ENCODE measurements at regions not wholly inside any gene's neighbourhood (a gene's known extent, or its start where the extent isn't known, plus 50 kb on each side); places are given as distances from the start of the nearest gene placed in this dataset.

DNA sequence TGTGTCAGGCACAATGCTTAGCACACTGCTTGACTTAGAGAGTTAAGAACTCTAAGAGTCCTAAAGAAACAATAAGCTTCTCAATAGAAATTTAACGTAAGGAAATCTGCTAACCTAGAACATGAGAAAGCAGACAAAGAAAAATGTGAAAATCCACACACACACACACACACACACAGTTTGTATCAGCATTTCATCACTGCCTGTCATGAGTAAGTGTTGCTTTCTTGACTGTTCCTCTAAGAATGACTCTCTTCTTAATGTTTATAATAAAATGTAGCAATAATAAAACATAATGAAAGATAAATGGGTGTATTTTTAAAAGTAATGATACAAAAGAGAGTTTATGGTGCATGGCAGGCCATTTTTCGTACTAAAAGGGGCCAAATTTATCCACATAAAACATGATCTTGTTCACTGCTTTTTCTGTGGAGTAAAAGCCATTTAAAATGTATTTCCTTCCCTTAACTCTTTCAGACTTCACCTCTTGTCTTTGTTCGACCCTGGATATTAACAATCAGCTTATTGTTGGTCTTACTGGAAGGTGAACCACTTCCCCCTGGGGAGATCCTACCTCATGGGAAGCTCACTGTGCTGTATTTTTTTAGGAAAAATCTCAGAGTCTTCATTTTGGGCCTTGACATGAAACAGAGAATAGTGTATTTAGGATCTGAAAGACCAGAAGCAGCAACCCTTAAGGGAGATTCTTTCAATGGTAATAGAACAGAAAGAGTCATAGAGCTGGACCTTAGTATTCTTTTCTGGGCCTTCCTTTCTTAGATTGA lies 107.3 kb upstream of the ANKRD55 start:
- DNase-seq: no peak

- no peak for DNase-seq
Observed at GRCh38 chr5:56339732-56340131, 106.6 kb upstream of the ANKRD55 start.

DNA sequence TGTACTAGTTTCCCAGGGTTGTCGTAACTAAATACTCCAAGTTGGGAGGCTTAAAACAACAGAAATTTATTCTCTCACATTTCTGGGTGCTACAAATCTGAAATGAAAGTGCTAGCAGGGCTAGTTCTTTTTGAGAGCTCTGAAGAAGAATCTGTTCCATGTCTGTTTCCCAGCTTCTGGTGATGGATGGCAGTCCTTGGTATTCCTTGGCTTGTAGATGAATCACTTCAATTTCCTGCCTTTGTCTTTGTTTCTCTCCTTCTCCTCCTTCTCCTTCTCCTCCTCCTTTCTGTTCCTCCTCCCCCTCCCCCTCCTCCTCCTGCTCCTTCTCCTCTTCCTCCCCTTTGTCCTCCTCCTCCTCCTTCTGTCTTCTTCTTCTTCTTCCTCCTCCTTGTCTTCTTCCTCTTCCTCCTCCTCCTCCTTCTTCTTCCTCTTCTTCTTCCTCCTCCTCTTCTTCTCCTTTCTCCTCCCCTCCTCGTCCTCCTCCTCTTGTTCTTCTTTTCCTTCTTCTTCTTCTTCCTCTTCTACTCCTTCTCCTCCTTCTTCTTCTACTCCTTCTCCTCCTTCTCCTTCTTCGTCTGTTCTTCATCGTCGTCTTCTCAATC lies 104.7 kb upstream of the ANKRD55 start:
- no peak for DNase-seq

GRCh38 chr5:56335212-56335611 lies 102.1 kb upstream of the ANKRD55 start:
- no peak for DNase-seq

- no peak for DNase-seq
Observed at GRCh38 chr5:56330806-56331205, 97.7 kb upstream of the ANKRD55 start.

GRCh38 chr5:56330167-56330566 lies 97.0 kb upstream of the ANKRD55 start:
- DNase-seq: no peak

GRCh38 chr5:56329652-56330051 lies 96.5 kb upstream of the ANKRD55 start:
- DNase-seq: no peak

DNA sequence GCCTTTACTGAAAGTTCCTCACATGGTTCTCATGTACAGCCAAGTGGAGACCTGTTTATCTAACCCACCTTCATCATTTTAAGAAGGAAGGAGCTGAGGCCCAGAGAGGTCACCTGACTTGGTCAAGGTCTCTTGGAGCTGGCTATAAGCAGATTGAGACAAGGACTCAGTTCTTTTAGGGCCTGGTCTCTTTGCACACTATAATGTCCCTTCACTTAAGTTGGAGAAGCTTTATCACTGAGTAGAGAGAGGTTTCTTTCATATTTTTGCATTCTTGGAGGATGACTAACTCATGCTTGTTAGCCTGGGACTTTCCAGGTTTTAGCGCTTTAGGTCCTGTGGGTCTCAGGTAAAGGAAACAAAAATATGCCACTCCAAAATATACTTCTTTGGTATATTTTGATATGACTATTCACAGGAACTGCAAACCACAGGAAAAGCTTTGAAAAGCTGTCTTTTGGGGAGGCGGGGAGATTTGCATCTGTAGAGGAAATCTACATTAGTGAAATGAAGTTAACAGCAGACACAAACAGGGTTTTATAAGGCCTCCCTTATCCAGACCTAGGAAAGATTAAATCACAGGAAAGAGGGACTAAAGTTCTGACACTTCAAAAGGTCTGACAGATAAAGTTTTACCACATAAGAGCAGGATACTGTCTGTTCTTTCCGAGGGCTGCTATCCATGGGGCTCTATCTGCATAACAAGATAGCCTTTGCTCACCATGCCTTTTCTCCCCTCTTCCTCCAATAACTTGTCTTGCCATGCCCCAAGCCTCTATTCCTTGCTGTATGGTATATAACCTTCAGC lies 95.8 kb upstream of the ANKRD55 start:
- no peak for DNase-seq

DNA sequence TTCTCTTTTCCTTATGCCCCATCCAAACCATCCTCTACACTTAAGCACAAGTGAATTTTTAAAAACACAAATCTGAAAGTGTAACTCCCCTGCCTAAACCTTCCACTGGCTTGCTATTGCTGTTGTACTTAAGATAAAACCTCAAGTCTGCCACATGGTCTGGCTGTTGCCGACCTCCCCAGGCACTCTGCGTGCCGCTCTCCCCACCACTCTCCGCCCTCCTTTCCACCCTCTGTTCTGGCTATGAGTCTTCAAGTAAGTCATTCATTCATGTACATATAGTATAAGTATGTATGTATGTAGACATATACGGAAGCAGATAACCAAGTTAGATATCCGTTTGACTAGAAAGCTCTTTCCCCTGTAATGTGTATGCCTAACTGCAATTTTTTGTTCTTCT lies 94.7 kb upstream of the ANKRD55 start:
- DNase-seq: no peak

- DNase-seq: no peak
Observed at GRCh38 chr5:56326770-56327169, 93.6 kb upstream of the ANKRD55 start.

GRCh38 chr5:56326116-56326515 lies 93.0 kb upstream of the ANKRD55 start:
- no peak for DNase-seq

GRCh38 chr5:56325039-56325438 lies 91.9 kb upstream of the ANKRD55 start:
- no peak for DNase-seq

DNA sequence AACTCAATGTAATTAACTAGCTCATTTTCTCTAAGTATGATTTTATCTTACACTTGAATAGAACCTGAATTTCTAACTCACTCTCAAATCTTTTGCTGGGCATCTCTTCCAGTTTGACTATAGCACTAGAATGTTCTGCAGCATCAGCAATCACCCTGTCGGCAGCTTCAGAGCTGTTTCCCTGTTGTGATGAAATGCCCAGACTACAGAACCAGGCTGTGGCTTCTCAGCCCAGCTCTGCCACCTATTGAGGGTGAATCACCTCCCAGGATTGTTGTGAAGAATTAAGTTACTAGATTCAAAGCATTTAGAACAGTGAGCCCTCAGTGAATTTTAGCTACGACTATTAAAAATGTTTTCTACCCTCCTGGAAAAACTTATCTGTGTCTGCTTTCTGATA lies 90.4 kb upstream of the ANKRD55 start:
- DNase-seq: no peak

- DNase-seq: no peak
Observed at GRCh38 chr5:56322592-56322991, 89.5 kb upstream of the ANKRD55 start.

DNA sequence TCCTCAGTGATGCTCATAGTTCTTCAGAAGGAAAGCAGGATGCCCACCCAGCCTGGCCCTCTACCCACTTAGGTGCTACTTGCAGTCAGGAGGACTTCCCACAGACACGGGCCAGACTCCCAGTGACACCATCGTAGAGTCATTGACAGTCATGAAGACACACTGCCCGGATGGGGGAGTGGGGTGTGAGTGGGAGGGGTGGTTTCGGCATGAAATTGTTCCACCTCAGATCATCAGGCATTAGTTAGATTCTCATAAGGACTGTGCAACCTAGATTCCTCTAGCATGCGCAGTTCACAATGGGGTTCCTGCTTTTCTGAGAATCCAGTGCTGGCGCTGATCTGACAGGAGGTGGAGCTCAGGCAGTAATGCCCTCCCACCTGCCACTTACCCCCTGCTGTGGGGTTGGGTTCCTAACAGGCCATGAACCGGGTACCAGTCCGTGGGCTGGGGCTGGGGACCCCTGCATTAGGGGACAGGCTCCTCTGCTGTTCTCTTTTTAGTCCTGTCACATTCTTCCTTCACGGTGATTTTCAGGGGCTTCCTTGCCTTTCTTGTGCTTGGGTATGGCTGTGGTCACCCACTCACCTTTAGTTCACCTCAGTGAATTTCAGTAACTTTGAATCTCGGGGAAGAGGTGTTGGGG lies 88.2 kb upstream of the ANKRD55 start:
- DNase-seq: no peak

DNA sequence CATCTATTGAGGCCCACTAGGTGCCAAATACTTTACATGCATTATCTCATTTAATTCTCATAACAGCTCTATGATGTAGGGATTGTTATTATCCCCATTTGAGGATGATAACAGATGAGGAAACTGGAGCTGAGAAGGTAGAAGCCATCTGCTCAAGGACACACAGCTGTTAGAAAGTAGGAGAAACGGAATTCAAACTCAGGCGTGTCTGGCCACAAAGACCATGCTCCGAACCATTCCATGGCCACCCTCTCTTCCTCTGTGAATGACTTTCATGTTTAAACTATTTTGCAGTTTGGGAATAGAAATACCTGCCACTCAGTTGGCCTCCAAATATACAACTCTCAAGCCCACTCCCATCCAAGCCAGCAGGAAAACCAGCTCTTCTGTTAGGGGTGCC lies 87.6 kb upstream of the ANKRD55 start:
- DNase-seq: no peak

- no peak for DNase-seq
Observed at GRCh38 chr5:56319526-56320181, 86.5 kb upstream of the ANKRD55 start.

- DNase-seq: no peak
Observed at GRCh38 chr5:56317923-56318561, 84.9 kb upstream of the ANKRD55 start.

DNA sequence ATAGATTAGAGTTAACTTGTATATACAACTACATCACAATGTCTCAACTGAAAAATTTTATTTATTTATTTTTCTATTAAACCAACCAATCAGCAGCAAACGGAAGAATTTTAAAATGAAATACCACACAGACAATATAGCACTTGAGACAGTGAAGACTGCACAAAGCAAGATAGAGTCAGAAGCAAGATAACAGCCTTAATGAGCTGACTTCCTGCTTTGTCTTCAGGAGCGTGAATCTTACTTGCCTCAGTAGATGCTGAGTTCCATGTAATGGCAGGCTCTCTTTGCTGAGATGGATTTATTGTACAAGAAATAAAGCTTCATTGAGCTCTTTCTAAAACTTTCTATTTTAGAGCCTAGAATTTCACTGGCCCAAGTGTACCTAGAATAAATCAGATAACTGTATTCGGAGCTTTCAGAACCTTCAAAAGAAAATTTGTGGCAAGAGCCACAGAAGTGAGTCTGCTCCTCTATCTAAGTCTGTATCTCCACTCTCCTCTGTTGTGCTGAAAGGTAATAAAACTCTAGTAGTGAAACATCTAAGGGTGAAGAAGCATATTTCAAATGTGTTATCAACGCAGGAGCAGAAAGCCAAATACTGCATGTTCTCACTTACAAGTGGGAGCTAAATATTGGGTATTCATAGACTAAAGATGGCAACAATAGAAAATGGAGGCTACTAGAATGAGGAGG lies 83.3 kb upstream of the ANKRD55 start:
- no peak for DNase-seq

GRCh38 chr5:56314529-56314928 lies 81.4 kb upstream of the ANKRD55 start:
- no peak for DNase-seq

- DNase-seq: no peak
Observed at GRCh38 chr5:56313596-56313995, 80.5 kb upstream of the ANKRD55 start.
